ENCODE measurements at regions not wholly inside any gene's neighbourhood (a gene's known extent, or its start where the extent isn't known, plus 50 kb on each side); places are given as distances from the start of the nearest gene placed in this dataset.

DNA sequence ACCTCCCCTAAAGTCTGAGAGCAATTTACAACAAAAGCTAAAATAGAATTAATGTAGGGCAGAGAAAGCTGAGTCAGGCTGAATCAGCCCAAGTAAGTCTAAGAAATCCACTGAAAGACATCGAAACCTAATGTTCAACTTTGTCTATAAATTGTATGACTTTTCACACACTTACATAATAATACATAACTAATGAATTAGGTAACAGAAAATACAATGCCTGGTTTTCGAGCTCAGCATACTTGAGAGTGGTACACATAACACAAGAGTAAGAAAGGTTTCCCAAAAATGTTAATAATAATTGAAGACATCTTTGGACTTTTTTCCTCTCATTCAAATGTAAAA is 55.3 kb upstream of the VGLL4 start:
- peak; percentile 91 for FAIRE-seq
- no peak for DNase-seq (ENCODE audit: insufficient read length, low spot score)
- TF ChIP-seq POLR2A (IDR thresholded peaks at IDR 0.05; ENCODE audit: low read depth, low read length) = no peak

DNA sequence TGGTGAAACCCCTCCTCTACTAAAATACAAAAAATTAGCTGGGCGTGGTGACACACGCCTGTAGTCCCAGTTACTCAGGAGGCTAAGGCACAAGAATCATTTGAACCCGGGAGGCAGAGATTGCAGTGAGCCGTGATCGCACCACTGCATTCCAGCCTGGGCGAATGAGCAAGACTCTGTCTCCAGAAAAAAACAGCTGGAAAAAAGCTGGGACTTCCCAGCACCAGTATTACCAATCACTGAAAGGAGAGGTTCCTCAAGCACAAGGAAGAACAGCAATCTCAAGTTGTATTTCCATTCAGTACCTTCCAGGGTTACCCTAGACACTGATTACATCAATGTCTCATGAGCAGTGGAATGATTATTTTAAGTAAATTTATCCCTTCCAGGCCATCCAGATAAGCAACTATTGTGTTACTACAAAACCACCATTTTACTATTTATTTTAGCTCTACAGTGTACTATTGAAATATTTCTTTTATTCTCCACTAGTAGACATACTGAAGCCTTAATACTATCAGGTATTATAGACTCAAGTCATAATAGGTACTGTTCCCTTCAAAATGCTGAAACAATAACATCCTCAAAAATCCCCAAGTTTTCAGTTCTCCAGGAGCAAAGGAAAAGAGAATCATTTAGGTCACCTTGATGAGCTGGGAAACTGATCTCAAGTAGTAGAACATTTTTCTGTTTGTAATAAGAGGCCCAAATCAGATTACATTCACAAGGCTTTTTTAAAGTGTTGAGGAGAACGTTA is 54.8 kb upstream of the VGLL4 start:
- FAIRE-seq (no peak), DNase-seq (ENCODE audit: insufficient read length, low spot score) (no peak)
- TF ChIP-seq POLR2A (IDR thresholded peaks at IDR 0.05; ENCODE audit: low read depth, low read length) = no peak

DNA sequence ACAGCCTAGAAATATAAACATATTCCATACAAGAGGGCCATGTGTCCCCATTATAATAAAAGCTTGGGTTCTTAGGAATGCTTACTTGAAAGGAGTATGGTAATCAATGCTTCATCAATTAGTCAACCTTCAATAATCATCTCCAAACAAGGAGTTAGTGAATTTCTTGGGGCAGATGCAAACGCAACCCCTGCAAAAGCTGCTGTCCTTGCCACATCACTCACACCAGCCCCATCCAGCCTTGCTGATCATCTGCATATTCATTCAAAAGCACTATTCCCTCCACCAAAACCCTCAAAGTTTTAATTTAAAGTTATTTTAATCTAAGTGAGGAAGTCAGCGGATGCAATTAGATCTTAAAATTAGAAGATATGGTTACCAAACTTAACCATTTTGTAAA is 54.0 kb upstream of the VGLL4 start:
- no peak for TF ChIP-seq POLR2A (IDR thresholded peaks at IDR 0.05; ENCODE audit: low read depth, low read length)
- DNase-seq (ENCODE audit: insufficient read length, low spot score) (no peak), FAIRE-seq (no peak)

DNA sequence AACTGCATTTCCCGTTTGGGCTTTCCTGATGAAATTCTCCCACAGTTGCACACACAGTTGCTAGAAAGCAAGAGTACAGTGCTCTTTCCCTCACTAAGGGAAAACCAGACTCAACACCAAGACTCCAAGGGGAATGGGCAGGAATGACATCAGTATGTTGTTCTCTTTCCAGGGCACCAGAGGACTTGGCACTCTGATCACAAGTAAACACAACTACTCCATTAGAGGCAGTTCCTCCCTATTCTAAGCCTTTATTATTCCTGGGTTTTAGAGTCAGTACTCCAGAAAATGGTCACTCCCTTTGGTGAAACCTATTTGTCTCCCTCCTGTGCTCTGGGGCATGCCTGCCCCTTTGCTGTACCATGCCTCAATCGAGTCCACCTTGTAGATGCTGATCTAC is 52.3 kb upstream of the VGLL4 start:
- FAIRE-seq (no peak), DNase-seq (ENCODE audit: insufficient read length, low spot score) (no peak)
- TF ChIP-seq POLR2A (IDR thresholded peaks at IDR 0.05; ENCODE audit: low read depth, low read length) = no peak

Data from H54 (cell line).